Omental fat pad (tissue), 3 donors: ENCODE measurements at regions not wholly inside any gene's neighbourhood (a gene's known extent, or its start where the extent isn't known, plus 50 kb on each side); places are given as distances from the start of the nearest gene placed in this dataset.

ENCODE experiments used
- ATAC-seq: fragments of 150-250 bp; one replicate; pipeline ENCODE4 v1.9.1; 2016; ENCODE audit warnings: mild to moderate bottlenecking, moderate library complexity; ENCODE audit not compliant: low FRiP score
- DNase-seq: peaks from one replicate; pipeline ENCODE4 v3.0.0-alpha.2; 2019; ENCODE audit warnings: low spot score
- CTCF ChIP-seq, 3 donors: fragments of 450-650 bp; IDR thresholded peaks; one replicate each; pipeline ENCODE4 v1.5.1; 2016 to 2017; ENCODE audit warnings: antibody characterized with exemption in 3 of 3, mild to moderate bottlenecking in 3 of 3, moderate library complexity in 2 of 3

GRCh38 chr19:28987177-28987576, 225.8 kb downstream of the UQCRFS1 start:
- ATAC-seq (no peak), DNase-seq (no peak)
- TF ChIP-seq CTCF (IDR thresholded peaks at IDR 0.05): no peak

- DNase-seq (no peak), ATAC-seq (no peak)
- no peak for TF ChIP-seq CTCF (IDR thresholded peaks at IDR 0.05)
These were observed 227.8 kb downstream of the UQCRFS1 start for GRCh38 chr19:28985201-28985600.

- no peak for DNase-seq
- no peak for ATAC-seq
These were observed 228.6 kb downstream of the UQCRFS1 start for GRCh38 chr19:28984315-28984714.

GRCh38 chr19:28983430-28983829, 229.5 kb downstream of the UQCRFS1 start:
- no peak for ATAC-seq
- no peak for DNase-seq
- no peak for TF ChIP-seq CTCF (IDR thresholded peaks at IDR 0.05)

More at GRCh38 chr19:28984315-28984714, 228.6 kb downstream of the UQCRFS1 start:
- TF ChIP-seq CTCF (IDR thresholded peaks at IDR 0.05): no peak

GRCh38 chr19:28981994-28982393, 231.0 kb downstream of the UQCRFS1 start:
- DNase-seq (no peak), ATAC-seq (no peak)
- no peak for TF ChIP-seq CTCF (IDR thresholded peaks at IDR 0.05)

- no peak for TF ChIP-seq CTCF (IDR thresholded peaks at IDR 0.05)
- ATAC-seq (no peak), DNase-seq (no peak)
These were observed 231.4 kb downstream of the UQCRFS1 start for GRCh38 chr19:28981518-28981917.

- DNase-seq: no peak
- no peak for TF ChIP-seq CTCF (IDR thresholded peaks at IDR 0.05)
- ATAC-seq: no peak
These were observed 232.6 kb downstream of the UQCRFS1 start for GRCh38 chr19:28980236-28980868.
